WERI-Rb-1 (cell line): ENCODE measurements at regions not wholly inside any gene's neighbourhood (a gene's known extent, or its start where the extent isn't known, plus 50 kb on each side); places are given as distances from the start of the nearest gene placed in this dataset.

Source experiments
- DNase-seq: peaks from one replicate; pipeline ENCODE4 v3.0.0-alpha.2; 2020
- H3K27ac ChIP-seq: fragments of 250-450 bp; sonication (Bioruptor Pico); 2 replicates; pipeline ENCODE4 v1.5.1; 2020; ENCODE audit warnings: mild to moderate bottlenecking, moderate library complexity
- H3K27me3 ChIP-seq: fragments of 250-450 bp; sonication (Bioruptor Pico); 2 replicates; pipeline ENCODE4 v1.5.1; 2021; ENCODE audit warnings: mild to moderate bottlenecking, low read depth, moderate library complexity; ENCODE audit not compliant: insufficient read depth, severe bottlenecking
- H3K36me3 ChIP-seq: fragments of 250-450 bp; sonication (Bioruptor Pico); 2 replicates; pipeline ENCODE4 v1.5.1; 2020; ENCODE audit warnings: mild to moderate bottlenecking, moderate library complexity
- H3K4me3 ChIP-seq: 2 replicates; pipeline ENCODE4 v1.5.1; 2011; ENCODE audit warnings: low read depth, mild to moderate bottlenecking, control low read depth, low read length
- H3K9me3 ChIP-seq: fragments of 250-450 bp; sonication (Bioruptor Pico); 2 replicates; pipeline ENCODE4 v1.5.1; 2021; ENCODE audit warnings: mild to moderate bottlenecking, moderate library complexity; ENCODE audit not compliant: severe bottlenecking
- TF ChIP-seq, protein P1 (sequence below): IDR thresholded peaks from 2 replicates; pipeline ENCODE4 v1.5.1; 2011; ENCODE audit warnings: low read depth, mild to moderate bottlenecking, control low read depth, inconsistent platforms, low read length

DNA sequence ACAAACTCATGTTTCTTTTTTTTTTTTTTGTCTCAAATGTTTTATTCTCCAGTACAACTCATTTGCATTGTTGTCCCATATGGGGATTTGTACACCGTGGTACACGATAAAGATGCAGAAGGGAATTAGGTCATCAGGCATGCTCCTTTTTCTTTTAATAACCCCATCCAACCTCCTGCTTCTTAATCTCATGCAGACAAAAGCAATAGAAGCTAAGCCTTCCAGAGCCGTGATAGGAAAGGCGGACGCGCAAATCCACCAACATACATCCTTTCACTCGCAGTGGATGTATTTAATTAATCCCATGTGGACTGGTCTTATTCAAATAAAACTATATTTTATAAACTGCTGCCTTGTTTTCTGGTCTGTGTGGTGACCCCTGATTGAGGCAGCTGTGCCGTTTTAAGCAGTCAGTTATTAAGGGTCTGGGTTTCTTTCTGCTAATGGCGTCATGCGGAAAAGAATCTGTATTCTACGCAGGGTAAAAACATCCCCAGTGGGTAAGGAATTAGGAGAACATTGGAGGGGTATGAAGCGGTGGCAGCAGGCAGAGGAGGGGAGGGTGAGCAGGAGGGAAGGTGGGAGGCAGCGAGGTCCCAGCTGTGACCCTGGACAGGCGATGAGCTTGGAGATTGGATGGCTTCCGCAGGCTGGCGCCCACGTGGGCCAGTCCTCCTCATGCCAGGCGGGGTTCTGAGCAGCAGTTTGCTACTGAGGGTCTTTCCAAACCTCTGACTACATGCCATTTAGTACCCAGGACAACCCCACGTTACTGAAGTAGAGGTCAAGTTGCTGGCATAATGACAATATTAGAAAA, 172.8 kb downstream of the LINC00237 start:
- peaks cover 83% of the 10 kb centered on the region for H3K27me3 ChIP-seq
- TF ChIP-seq, protein P1, sequence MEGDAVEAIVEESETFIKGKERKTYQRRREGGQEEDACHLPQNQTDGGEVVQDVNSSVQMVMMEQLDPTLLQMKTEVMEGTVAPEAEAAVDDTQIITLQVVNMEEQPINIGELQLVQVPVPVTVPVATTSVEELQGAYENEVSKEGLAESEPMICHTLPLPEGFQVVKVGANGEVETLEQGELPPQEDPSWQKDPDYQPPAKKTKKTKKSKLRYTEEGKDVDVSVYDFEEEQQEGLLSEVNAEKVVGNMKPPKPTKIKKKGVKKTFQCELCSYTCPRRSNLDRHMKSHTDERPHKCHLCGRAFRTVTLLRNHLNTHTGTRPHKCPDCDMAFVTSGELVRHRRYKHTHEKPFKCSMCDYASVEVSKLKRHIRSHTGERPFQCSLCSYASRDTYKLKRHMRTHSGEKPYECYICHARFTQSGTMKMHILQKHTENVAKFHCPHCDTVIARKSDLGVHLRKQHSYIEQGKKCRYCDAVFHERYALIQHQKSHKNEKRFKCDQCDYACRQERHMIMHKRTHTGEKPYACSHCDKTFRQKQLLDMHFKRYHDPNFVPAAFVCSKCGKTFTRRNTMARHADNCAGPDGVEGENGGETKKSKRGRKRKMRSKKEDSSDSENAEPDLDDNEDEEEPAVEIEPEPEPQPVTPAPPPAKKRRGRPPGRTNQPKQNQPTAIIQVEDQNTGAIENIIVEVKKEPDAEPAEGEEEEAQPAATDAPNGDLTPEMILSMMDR, result no peak

DNA sequence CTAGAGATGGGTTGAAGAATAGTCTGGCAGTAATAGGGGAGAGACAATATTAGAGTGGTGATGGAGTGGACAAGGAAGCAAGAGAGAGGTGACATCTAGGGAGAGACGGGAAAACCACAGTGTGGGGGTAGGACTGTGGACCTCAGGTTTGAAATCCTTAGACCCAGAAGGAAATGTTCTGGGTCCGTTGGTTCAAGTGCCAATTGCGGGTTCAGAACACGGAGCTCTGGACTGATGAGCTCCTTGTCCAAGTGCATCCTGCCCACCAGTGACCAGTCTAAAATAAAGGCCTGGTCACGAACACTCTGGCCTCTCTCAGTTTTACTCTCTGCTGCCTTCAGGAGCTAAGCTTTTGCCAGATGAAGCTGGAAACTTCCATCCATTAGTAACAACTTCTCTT, 174.0 kb downstream of the LINC00237 start:
- no peak for DNase-seq
- no peaks in the 10 kb centered on the region for H3K36me3 ChIP-seq
- no peaks in the 10 kb centered on the region for H3K9me3 ChIP-seq
- H3K27me3 ChIP-seq, result peaks cover 79% of the 10 kb centered on the region
- TF ChIP-seq, protein P1, result no peak
- H3K27ac ChIP-seq, result no peak overlapping the region
- H3K4me3 ChIP-seq, result no peak overlapping the region

More for the DNA sequence above, 172.8 kb downstream of the LINC00237 start:
- no peaks in the 10 kb centered on the region for H3K36me3 ChIP-seq
- DNase-seq, result no peak
- H3K4me3 ChIP-seq, result no peak overlapping the region
- no peaks in the 10 kb centered on the region for H3K9me3 ChIP-seq
- H3K27ac ChIP-seq, result no peak overlapping the region

DNA sequence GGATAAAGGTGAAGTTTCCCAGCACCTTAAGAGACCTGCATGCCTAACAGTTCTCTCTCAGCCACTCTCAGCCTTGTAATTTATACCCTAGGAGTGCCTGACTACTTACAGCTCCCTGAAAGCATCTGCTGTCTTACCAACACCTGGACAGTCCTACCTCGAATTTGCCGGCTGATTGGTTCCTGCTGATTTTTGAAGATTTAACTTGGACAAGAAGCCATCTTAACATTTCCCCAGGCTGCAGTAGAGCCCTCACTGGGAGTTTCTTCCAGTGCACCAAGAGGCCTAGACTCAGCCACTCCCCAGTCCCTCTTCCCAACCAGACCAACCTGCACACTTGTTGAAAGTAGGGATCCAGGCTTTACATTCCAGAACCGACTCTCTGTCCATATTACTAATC, 174.5 kb downstream of the LINC00237 start:
- Histone ChIP-seq H3K27ac (no peak overlapping the region), H3K4me3 (no peak overlapping the region), H3K36me3 (no peaks in the 10 kb centered on the region), H3K9me3 (no peaks in the 10 kb centered on the region), H3K27me3 (peaks cover 81% of the 10 kb centered on the region)
- DNase-seq, result no peak
- TF ChIP-seq, protein P1, result no peak

DNA sequence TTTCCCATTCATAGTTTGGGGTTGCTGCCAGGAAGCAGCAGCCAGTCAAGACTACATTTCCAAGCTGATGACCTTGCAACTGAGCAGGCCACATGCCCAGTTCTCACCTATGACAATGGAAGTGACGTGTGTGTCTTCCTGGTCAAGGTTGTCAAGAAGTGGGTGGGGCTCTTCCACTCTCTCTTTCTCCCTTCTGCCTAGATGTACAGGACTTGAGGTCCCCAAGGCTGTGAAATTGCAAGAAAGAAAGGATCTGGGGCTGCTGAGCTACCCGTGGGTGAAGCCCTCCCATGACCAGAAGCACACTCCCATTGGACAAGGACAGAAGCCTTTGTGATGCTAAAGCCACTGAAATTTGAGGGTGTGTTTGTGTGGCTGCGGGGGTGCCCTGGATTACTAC, 175.1 kb downstream of the LINC00237 start:
- H3K27me3 ChIP-seq, result peaks cover 84% of the 10 kb centered on the region
- TF ChIP-seq, protein P1, result no peak
- no peak for DNase-seq
- no peak overlapping the region for H3K4me3 ChIP-seq
- H3K36me3 ChIP-seq, result no peaks in the 10 kb centered on the region
- H3K27ac ChIP-seq, result no peak overlapping the region
- no peaks in the 10 kb centered on the region for H3K9me3 ChIP-seq

DNA sequence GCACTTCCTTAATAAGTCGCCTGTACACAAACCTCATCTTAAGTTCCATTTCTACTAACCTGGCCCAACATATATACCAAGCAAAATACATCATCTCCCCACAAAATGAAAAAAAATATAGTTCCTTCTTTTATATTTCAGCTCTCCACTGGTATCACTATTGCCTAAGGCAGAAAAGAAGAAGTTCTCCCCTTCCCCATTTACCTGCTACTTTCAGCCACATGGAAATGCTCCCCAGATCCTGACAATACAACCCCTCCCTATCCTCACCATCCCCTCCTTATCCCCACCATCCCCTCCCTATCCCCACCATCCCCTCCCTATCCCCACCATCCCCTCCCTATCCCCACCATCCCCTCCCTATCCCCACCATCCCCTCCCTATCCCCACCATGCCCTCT, 175.7 kb downstream of the LINC00237 start:
- H3K36me3 ChIP-seq, result no peaks in the 10 kb centered on the region
- no peak overlapping the region for H3K27ac ChIP-seq
- DNase-seq, result no peak
- TF ChIP-seq, protein P1, result no peak
- no peak overlapping the region for H3K4me3 ChIP-seq
- H3K9me3 ChIP-seq, result no peaks in the 10 kb centered on the region
- H3K27me3 ChIP-seq, result peaks cover 86% of the 10 kb centered on the region

DNA sequence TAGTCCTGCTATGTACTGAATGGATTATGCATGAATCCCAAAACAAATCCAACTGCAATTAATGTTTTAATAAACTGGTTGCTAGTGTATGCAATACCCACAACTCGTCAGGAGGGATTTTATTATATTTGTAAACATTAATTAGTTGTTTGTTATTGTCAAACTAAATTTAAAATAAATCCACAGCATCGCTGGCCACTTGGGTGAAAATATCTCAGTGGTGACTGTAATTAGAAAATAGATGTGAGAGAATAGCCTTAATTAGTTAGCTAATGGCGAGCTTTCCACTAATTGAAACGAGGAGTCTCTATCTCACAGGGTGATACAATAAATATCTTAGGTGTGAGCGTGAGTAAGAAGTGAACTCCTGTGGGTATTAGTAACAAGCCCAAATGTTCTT, 176.8 kb downstream of the LINC00237 start:
- Histone ChIP-seq H3K27ac (no peak overlapping the region), H3K9me3 (no peaks in the 10 kb centered on the region), H3K36me3 (no peaks in the 10 kb centered on the region), H3K4me3 (no peak overlapping the region), H3K27me3 (peaks cover 79% of the 10 kb centered on the region)
- TF ChIP-seq, protein P1, result no peak
- DNase-seq, result no peak
